ENCODE measurements at regions not wholly inside any gene's neighbourhood (a gene's known extent, or its start where the extent isn't known, plus 50 kb on each side); places are given as distances from the start of the nearest gene placed in this dataset.

- POLR2A ChIA-PET: no interaction called here
- Mint-ChIP-seq H3K27ac (no peak overlapping the region), H3K36me3 (ENCODE audit: low read depth) (no peaks in the 10 kb centered on the region), H3K4me3 (no peak overlapping the region), H3K27me3 (peaks cover 2% of the 10 kb centered on the region), H3K9me3 (peaks cover 2% of the 10 kb centered on the region), H3K4me1 (peaks cover 8% of the 10 kb centered on the region)
- CTCF ChIA-PET: no interaction called here
- intact Hi-C loops (cut with micrococcal nuclease): no loop called here
- no peak for ATAC-seq (ENCODE audit: low read depth)
- no peak for TF ChIP-seq CTCF (IDR thresholded peaks at IDR 0.05)
- DNase-seq: no peak
Measured at GRCh38 chr5:5675511-5675910, 253.0 kb downstream of the ICE1 start.

DNA sequence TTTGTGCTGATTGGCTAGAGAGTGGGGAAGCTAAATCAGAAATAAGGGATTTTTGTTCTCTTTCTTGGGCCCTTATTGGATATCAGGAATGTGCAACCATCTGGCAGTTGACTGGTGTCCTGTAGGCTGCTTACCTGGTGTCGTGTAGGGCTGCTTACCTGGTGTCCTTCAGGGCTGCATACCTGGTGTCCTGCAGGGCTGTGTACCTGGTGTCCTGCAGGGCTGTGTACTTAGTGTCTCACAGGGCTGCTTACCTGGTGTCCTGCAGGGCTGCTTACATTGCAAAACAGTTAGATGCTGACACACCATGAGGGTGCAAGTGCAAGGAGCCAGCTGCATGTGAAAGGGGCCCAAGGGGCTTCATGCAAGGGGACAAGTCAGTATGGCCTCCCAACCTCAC is 249.3 kb downstream of the ICE1 start:
- Mint-ChIP-seq H3K4me1 (peaks cover 8% of the 10 kb centered on the region), H3K27ac (no peak overlapping the region), H3K9me3 (peaks cover 4% of the 10 kb centered on the region), H3K36me3 (ENCODE audit: low read depth) (no peaks in the 10 kb centered on the region), H3K4me3 (no peak overlapping the region), H3K27me3 (peaks cover 2% of the 10 kb centered on the region)
- intact Hi-C loops (cut with micrococcal nuclease): no loop called here
- ATAC-seq (ENCODE audit: low read depth) (no peak), DNase-seq (no peak)
- CTCF ChIA-PET: no interaction called here
- no peak for TF ChIP-seq CTCF (IDR thresholded peaks at IDR 0.05)
- POLR2A ChIA-PET: no interaction called here

DNA sequence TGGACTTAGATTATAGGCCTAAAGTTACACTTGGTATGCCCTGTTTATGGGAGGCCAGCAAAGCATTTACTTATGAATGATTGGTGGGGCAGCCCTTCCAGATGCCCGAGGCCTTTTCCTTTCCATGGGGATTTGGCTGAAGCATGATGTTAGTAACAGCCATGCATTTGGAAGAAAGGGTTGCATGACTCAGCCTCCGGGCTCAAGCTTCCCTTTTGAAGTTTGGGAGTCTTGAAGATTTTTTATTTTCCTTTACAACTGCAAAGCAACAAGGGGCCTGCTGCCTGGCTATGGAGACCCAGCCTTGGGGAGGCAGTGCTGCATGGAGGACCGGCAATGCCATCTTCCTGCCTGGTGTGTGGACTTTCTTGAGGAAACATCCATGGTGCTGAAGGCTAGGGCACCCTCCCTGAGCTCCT is 244.7 kb downstream of the ICE1 start:
- H3K27me3 Mint-ChIP-seq: peaks cover 3% of the 10 kb centered on the region
- intact Hi-C loops (cut with micrococcal nuclease): no loop called here
- no peak for TF ChIP-seq CTCF (IDR thresholded peaks at IDR 0.05)
- ChIA-PET CTCF (no interaction called here), POLR2A (no interaction called here)
- ATAC-seq (ENCODE audit: low read depth) (no peak), DNase-seq (no peak)
- no peaks in the 10 kb centered on the region for H3K4me1 Mint-ChIP-seq
- no peak overlapping the region for H3K4me3 Mint-ChIP-seq
- H3K36me3 Mint-ChIP-seq (ENCODE audit: low read depth): no peaks in the 10 kb centered on the region
- peaks cover 2% of the 10 kb centered on the region for H3K9me3 Mint-ChIP-seq
- no peak overlapping the region for H3K27ac Mint-ChIP-seq

GRCh38 chr5:5666369-5666768 is 243.9 kb downstream of the ICE1 start:
- no peak for DNase-seq
- no peak for ATAC-seq (ENCODE audit: low read depth)
- Mint-ChIP-seq H3K4me3 (no peak overlapping the region), H3K36me3 (ENCODE audit: low read depth) (no peaks in the 10 kb centered on the region), H3K27me3 (peaks cover 4% of the 10 kb centered on the region), H3K4me1 (no peaks in the 10 kb centered on the region), H3K9me3 (peaks cover 2% of the 10 kb centered on the region), H3K27ac (no peak overlapping the region)
- ChIA-PET CTCF (no interaction called here), POLR2A (no interaction called here)
- TF ChIP-seq CTCF (IDR thresholded peaks at IDR 0.05): no peak
- intact Hi-C loops (cut with micrococcal nuclease): no loop called here

GRCh38 chr5:5666076-5666365 is 243.5 kb downstream of the ICE1 start:
- no peaks in the 10 kb centered on the region for H3K36me3 Mint-ChIP-seq (ENCODE audit: low read depth)
- H3K27ac Mint-ChIP-seq: no peak overlapping the region
- H3K27me3 Mint-ChIP-seq: peaks cover 6% of the 10 kb centered on the region
- ChIA-PET POLR2A (no interaction called here), CTCF (no interaction called here)
- no peaks in the 10 kb centered on the region for H3K4me1 Mint-ChIP-seq
- no peak overlapping the region for H3K4me3 Mint-ChIP-seq
- no peak for TF ChIP-seq CTCF (IDR thresholded peaks at IDR 0.05)
- DNase-seq (no peak), ATAC-seq (ENCODE audit: low read depth) (no peak)
- peaks cover 2% of the 10 kb centered on the region for H3K9me3 Mint-ChIP-seq
- intact Hi-C loops (cut with micrococcal nuclease): no loop called here
